GM12865 (cell line): ENCODE measurements at regions not wholly inside any gene's neighbourhood (a gene's known extent, or its start where the extent isn't known, plus 50 kb on each side); places are given as distances from the start of the nearest gene placed in this dataset.

Source experiments
- DNase-seq: peaks from one replicate; pipeline ENCODE4 v3.0.0; 2010; ENCODE audit warnings: low read depth
- H3K4me3 ChIP-seq: 2 replicates; pipeline ENCODE4 v1.5.1; 2011; ENCODE audit warnings: mild to moderate bottlenecking, low read depth, low read length, control low read depth
- TF ChIP-seq, protein P1 (sequence below): IDR thresholded peaks from 2 replicates; pipeline ENCODE4 v1.5.1; 2011; ENCODE audit warnings: low read length, control low read depth, low read depth, inconsistent platforms; ENCODE audit not compliant: insufficient read depth; ENCODE audit errors: missing control alignments

DNA sequence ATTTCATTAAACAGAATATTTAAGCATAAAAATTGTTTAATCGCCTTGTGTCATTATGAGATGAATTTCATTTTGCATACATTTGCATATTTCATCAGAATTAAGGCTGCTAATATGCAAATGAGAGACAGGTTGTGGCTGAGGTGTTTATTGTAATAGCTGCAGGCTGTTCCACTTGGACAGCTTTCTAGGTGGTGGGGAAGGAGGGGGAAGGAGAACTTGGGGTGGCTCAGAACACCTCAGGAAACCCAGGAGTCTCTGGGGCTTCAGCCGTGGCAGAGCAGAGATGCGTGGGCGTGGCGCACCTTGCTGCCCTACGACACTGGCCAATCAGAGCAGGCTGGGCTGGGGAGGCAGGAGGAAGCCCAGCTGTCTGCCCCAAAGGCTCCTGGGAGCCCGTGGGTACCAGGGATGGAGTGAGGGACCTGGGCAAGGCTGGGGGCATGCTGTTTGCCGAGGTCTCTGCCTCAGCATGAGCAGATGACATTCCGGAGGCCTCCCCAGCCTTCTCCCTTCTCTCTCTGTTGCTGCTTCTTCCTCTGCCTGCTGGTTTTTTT, 542.9 kb downstream of the MN1 start:
- DNase-seq = no peak
- TF ChIP-seq, protein P1, sequence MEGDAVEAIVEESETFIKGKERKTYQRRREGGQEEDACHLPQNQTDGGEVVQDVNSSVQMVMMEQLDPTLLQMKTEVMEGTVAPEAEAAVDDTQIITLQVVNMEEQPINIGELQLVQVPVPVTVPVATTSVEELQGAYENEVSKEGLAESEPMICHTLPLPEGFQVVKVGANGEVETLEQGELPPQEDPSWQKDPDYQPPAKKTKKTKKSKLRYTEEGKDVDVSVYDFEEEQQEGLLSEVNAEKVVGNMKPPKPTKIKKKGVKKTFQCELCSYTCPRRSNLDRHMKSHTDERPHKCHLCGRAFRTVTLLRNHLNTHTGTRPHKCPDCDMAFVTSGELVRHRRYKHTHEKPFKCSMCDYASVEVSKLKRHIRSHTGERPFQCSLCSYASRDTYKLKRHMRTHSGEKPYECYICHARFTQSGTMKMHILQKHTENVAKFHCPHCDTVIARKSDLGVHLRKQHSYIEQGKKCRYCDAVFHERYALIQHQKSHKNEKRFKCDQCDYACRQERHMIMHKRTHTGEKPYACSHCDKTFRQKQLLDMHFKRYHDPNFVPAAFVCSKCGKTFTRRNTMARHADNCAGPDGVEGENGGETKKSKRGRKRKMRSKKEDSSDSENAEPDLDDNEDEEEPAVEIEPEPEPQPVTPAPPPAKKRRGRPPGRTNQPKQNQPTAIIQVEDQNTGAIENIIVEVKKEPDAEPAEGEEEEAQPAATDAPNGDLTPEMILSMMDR = no peak
- H3K4me3 ChIP-seq = no peak overlapping the region

DNA sequence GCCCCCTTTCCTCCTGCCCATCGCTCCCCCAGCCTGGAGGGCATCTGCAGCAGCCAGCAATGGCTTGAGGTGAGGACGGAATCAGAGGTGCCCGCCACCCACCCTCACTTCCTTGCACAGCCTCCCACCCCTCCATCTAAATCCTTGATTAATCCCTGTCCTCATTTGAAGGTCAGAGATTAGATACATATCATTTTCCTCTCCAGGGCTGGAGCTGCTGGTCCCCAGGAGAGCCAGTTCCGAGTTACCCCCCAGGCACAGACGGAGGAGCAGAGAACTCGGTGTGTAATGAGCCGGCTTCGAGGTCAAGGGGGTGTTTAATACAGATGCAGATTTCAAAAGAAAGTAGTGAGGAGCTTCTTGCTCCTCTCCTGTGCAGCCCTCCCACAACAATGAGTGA, 542.1 kb downstream of the MN1 start:
- no peak for DNase-seq
- H3K4me3 ChIP-seq = no peak overlapping the region
- TF ChIP-seq, protein P1 = no peak

DNA sequence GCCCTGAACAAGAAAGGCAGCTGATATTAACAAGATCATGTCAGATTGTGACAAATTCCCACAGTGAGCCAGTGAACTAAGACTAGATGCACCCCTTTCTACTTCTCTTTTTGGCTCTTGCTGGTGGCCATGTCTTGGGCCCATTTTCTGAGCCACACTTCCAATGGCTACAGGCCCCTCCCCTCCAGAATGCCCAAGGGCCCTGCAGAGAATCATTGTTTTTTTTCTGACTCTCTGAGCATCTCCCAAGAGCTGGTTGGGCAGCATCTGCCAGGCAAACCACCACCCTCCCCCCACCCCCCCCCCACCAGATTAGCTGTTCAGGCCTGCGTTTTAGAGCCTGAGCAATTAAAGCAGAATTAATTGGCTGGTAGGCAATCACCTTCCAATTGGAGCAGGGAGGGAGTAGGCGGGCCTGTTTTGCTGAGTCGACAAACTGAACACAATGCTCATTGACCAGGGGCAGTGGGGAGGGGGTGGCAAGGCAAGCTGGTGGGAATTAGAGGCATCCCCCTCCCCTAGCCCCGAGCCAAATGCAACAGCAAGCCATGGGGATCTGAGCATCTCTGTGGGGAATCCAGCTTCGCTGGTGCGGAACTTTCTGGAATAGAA, 541.4 kb downstream of the MN1 start:
- no peak overlapping the region for H3K4me3 ChIP-seq
- TF ChIP-seq, protein P1 = no peak
- DNase-seq = no peak

DNA sequence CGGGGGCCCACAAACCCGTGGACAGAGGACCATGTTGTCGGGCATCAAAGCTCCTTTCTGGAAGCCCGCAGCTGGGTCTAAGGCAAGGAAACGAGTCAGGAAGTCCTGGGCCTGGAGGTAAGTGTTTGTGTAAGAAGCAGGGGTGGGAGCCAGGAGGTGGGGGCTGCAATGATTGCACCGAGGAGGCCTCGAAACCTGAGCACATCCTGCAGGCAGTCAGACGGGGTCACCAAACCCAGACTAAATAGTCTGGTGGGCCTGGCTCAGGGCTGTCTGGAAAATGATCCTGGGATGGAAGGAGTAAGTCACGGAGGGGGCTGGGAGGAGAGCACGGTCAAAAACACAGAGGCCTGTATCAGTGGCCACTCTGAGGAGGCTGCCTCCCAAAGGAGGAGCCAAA, 539.2 kb downstream of the MN1 start:
- no peak overlapping the region for H3K4me3 ChIP-seq
- TF ChIP-seq, protein P1 = no peak
- no peak for DNase-seq

DNA sequence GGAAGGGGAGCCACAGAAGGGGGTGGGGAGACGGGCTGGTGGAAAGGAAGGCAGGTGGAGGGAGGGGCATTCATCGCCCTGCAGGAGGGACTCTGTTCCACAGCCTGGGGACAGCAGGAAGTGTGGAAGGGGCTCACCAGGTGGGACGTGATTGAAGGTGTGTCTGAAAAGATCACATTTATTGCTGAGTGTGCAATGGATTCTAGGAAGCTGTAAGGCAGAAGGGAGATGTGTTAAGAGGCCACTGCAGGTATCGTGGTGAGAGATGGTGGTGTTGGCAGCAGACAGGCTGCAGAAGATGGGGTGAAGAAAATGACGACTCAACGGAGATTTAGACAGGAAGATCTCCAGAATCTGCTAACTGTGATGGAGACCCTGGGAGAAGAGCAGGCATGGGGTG, 537.4 kb downstream of the MN1 start:
- H3K4me3 ChIP-seq = no peak overlapping the region
- TF ChIP-seq, protein P1 = no peak
- no peak for DNase-seq

DNA sequence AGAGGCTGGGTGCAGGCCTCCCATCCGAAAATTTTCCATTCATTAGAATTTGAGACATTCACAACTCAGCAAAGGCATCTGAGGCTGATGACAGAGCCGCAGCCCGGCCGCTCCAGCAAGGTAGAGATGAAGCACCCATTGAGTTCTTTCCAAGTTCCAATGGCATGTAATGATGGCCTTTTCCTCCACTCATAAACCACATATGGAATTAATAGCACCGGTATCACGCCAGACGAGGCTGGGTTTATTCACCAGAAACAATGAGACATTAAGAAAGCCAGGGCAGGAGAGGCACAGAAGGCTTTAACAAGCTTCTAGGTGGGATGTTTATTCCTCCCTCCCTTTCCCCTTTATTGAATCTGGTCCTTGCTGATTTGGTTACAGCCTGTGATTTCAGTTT, 534.4 kb downstream of the MN1 start:
- no peak for DNase-seq
- TF ChIP-seq, protein P1 = no peak

More for the DNA sequence above, 534.4 kb downstream of the MN1 start:
- no peak overlapping the region for H3K4me3 ChIP-seq
